Endodermal cell (in vitro differentiated cells): ENCODE measurements at regions not wholly inside any gene's neighbourhood (a gene's known extent, or its start where the extent isn't known, plus 50 kb on each side); places are given as distances from the start of the nearest gene placed in this dataset.

Experiments
- DNase-seq: peaks from one replicate; pipeline ENCODE4 v3.0.0-alpha.2; 2017
- H3K27ac ChIP-seq: 2 replicates; pipeline ENCODE4 v1.5.1; 2013; ENCODE audit warnings: mild to moderate bottlenecking, low read depth, low read length, moderate library complexity
- H3K27me3 ChIP-seq: 2 replicates; pipeline ENCODE4 v1.6.1; 2013; ENCODE audit warnings: mild to moderate bottlenecking, low read length, moderate library complexity; ENCODE audit not compliant: insufficient read depth, control insufficient read depth, poor library complexity, severe bottlenecking
- H3K36me3 ChIP-seq: 2 replicates; pipeline ENCODE4 v1.7.0; 2013; ENCODE audit warnings: mild to moderate bottlenecking, low read length, moderate library complexity; ENCODE audit not compliant: control insufficient read depth, insufficient read depth
- H3K4me1 ChIP-seq: one replicate; pipeline ENCODE4 v1.7.0; 2013; ENCODE audit warnings: low read length; ENCODE audit not compliant: control insufficient read depth, insufficient read depth
- H3K4me3 ChIP-seq: 2 replicates; pipeline ENCODE4 v1.5.1; 2013; ENCODE audit warnings: mild to moderate bottlenecking, low read length, moderate library complexity
- H3K9ac ChIP-seq: 2 replicates; pipeline ENCODE4 v1.6.1; 2013; ENCODE audit warnings: mild to moderate bottlenecking, low read length, moderate library complexity; ENCODE audit not compliant: poor library complexity, severe bottlenecking; ENCODE audit errors: extremely low read depth
- H3K9me3 ChIP-seq: 2 replicates; pipeline ENCODE4 v1.6.1; 2013; ENCODE audit warnings: mild to moderate bottlenecking, low read length, moderate library complexity; ENCODE audit not compliant: control insufficient read depth
- H3K27ac Mint-ChIP-seq: 2 replicates; pipeline ENCODE4 v1.8.0; 2020; ENCODE audit warnings: mixed read lengths
- H3K27me3 Mint-ChIP-seq: 2 replicates; pipeline ENCODE4 v1.8.0; 2021; ENCODE audit warnings: mild to moderate bottlenecking, mixed read lengths; ENCODE audit not compliant: insufficient read depth
- H3K36me3 Mint-ChIP-seq: 2 replicates; pipeline ENCODE4 v1.8.0; 2020; ENCODE audit warnings: low read depth, mixed read lengths
- H3K4me1 Mint-ChIP-seq: 2 replicates; pipeline ENCODE4 v1.8.0; 2020; ENCODE audit warnings: mixed read lengths
- H3K4me3 Mint-ChIP-seq: 2 replicates; pipeline ENCODE4 v1.8.0; 2020; ENCODE audit warnings: mild to moderate bottlenecking, moderate library complexity, mixed read lengths
- H3K9me3 Mint-ChIP-seq: 2 replicates; pipeline ENCODE4 v1.8.0; 2020; ENCODE audit warnings: mild to moderate bottlenecking, mixed read lengths
- WGBS, 2 experiments: methylation state at CpG; one replicate each; pipeline versions ENCODE4 v1.1.5 to v1.1.7; 2013; ENCODE audit warnings: missing lambda C conversion rate in 2 of 2, mixed read lengths in 1 of 2; ENCODE audit not compliant: insufficient coverage in 1 of 2, insufficient read length in 1 of 2; 5-methylcytosine and 5-hydroxymethylcytosine counted together
- TF ChIP-seq, protein P1 (sequence below): fragments of 200-600 bp; sonication (generic); conservative IDR thresholded peaks from 2 replicates; pipeline ENCODE4 v1.5.0; 2021; ENCODE audit warnings: antibody characterized with exemption, mild to moderate bottlenecking

GRCh38 chr3:104961851-104962250 is 404.9 kb upstream of the ALCAM start:
- Histone ChIP-seq H3K4me1 (no peaks in the 10 kb centered on the region), H3K27ac (peak overlapping the region; percentile 61), H3K27me3 (no peaks in the 10 kb centered on the region), H3K9ac (no peak overlapping the region), H3K4me3 (no peak overlapping the region), H3K36me3 (no peaks in the 10 kb centered on the region), H3K9me3 (no peaks in the 10 kb centered on the region)
- 50 to 71% methylated on average over 1 of the region's 1 CpG for WGBS, 2 experiments
- no peak for DNase-seq
- no peak overlapping the region for H3K4me3 Mint-ChIP-seq
- TF ChIP-seq, protein P1, sequence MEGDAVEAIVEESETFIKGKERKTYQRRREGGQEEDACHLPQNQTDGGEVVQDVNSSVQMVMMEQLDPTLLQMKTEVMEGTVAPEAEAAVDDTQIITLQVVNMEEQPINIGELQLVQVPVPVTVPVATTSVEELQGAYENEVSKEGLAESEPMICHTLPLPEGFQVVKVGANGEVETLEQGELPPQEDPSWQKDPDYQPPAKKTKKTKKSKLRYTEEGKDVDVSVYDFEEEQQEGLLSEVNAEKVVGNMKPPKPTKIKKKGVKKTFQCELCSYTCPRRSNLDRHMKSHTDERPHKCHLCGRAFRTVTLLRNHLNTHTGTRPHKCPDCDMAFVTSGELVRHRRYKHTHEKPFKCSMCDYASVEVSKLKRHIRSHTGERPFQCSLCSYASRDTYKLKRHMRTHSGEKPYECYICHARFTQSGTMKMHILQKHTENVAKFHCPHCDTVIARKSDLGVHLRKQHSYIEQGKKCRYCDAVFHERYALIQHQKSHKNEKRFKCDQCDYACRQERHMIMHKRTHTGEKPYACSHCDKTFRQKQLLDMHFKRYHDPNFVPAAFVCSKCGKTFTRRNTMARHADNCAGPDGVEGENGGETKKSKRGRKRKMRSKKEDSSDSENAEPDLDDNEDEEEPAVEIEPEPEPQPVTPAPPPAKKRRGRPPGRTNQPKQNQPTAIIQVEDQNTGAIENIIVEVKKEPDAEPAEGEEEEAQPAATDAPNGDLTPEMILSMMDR, result no peak
- no peaks in the 10 kb centered on the region for H3K9me3 Mint-ChIP-seq
- H3K4me1 Mint-ChIP-seq, result peaks cover 18% of the 10 kb centered on the region
- no peak overlapping the region for H3K27ac Mint-ChIP-seq
- H3K27me3 Mint-ChIP-seq, result no peaks in the 10 kb centered on the region
- H3K36me3 Mint-ChIP-seq, result no peaks in the 10 kb centered on the region

GRCh38 chr3:104974316-104974715 is 392.4 kb upstream of the ALCAM start:
- H3K36me3 Mint-ChIP-seq, result no peaks in the 10 kb centered on the region

DNA sequence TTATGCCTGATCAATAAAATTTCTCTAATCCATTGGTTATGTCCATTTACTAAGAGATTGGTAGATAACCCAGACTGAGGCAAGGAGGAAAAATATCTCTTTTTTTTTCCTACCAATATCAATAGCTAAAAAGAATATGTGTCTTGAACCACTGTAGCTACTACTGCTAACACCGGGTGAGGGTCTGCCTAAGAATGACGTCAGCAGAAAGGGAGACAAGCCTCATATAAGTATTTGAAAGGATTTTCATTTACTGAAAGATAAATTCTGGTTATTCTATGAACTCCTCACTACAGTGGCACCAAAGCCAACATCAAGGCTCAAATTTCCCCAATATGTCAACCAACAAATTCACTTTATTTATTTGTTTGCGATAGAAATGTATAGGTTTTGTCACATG is 389.0 kb upstream of the ALCAM start:
- WGBS, 2 experiments, result 87% methylated on average over 3 of the region's 3 CpGs; no CpG with 5 or more reads in 1 of the 2 experiments

More at GRCh38 chr3:104974316-104974715, 392.4 kb upstream of the ALCAM start:
- Mint-ChIP-seq H3K27me3 (no peaks in the 10 kb centered on the region), H3K4me1 (no peaks in the 10 kb centered on the region), H3K27ac (no peak overlapping the region), H3K9me3 (peaks cover 9% of the 10 kb centered on the region), H3K4me3 (no peak overlapping the region)
- Histone ChIP-seq H3K9ac (no peak overlapping the region), H3K36me3 (no peaks in the 10 kb centered on the region), H3K27ac (no peak overlapping the region), H3K4me1 (no peaks in the 10 kb centered on the region), H3K9me3 (peaks cover 11% of the 10 kb centered on the region), H3K4me3 (no peak overlapping the region), H3K27me3 (no peaks in the 10 kb centered on the region)
- TF ChIP-seq, protein P1, result no peak
- no peak for DNase-seq
- WGBS, 2 experiments, result 81% methylated on average over 4 of the region's 5 CpGs; no CpG with 5 or more reads in 1 of the 2 experiments

More for the DNA sequence above, 389.0 kb upstream of the ALCAM start:
- no peak overlapping the region for H3K27ac Mint-ChIP-seq
- no peak overlapping the region for H3K4me3 Mint-ChIP-seq
- Histone ChIP-seq H3K4me1 (no peaks in the 10 kb centered on the region), H3K36me3 (no peaks in the 10 kb centered on the region), H3K27ac (no peak overlapping the region), H3K9ac (no peak overlapping the region), H3K4me3 (no peak overlapping the region), H3K9me3 (peaks cover 11% of the 10 kb centered on the region), H3K27me3 (no peaks in the 10 kb centered on the region)
- H3K27me3 Mint-ChIP-seq, result no peaks in the 10 kb centered on the region
- no peaks in the 10 kb centered on the region for H3K36me3 Mint-ChIP-seq
- peaks cover 9% of the 10 kb centered on the region for H3K9me3 Mint-ChIP-seq
- TF ChIP-seq, protein P1, result no peak
- no peak for DNase-seq
- H3K4me1 Mint-ChIP-seq, result no peaks in the 10 kb centered on the region
